GM23338 (cell line): ENCODE measurements at regions not wholly inside any gene's neighbourhood (a gene's known extent, or its start where the extent isn't known, plus 50 kb on each side); places are given as distances from the start of the nearest gene placed in this dataset.

Experiments used
- ATAC-seq: fragments of 200-7000 bp; cut with Tn5 transposase; 3 replicates; pipeline ENCODE4 v1.9.1; 2020
- DNase-seq: peaks from one replicate; pipeline ENCODE4 v3.0.0-alpha.2; 2015; ENCODE audit warnings: low spot score
- H2AFZ ChIP-seq: fragments of 200-600 bp; sonication (generic); 2 replicates; pipeline ENCODE4 v1.8.0; 2016; ENCODE audit warnings: antibody characterized with exemption, mild to moderate bottlenecking, moderate library complexity
- H3F3A ChIP-seq: fragments of 200-600 bp; sonication (generic); replicated peaks from 2 replicates; pipeline ENCODE4 v1.8.0; 2017; ENCODE audit warnings: antibody characterized with exemption, mixed run types, low read depth
- H3K27ac ChIP-seq: fragments of 200-600 bp; sonication (generic); 2 replicates; pipeline ENCODE4 v1.6.1; 2016; ENCODE audit warnings: low read depth
- H3K27me3 ChIP-seq: fragments of 200-600 bp; sonication (generic); 2 replicates; pipeline ENCODE4 v1.8.0; 2016; ENCODE audit warnings: mild to moderate bottlenecking, mixed run types, moderate library complexity; ENCODE audit not compliant: insufficient read depth
- H3K36me3 ChIP-seq: fragments of 200-600 bp; sonication (generic); 2 replicates; pipeline ENCODE4 v1.8.0; 2016; ENCODE audit warnings: mild to moderate bottlenecking; ENCODE audit not compliant: insufficient read depth
- H3K4me1 ChIP-seq: fragments of 200-600 bp; sonication (generic); 2 replicates; pipeline ENCODE4 v1.8.0; 2016; ENCODE audit warnings: mild to moderate bottlenecking, moderate library complexity; ENCODE audit not compliant: insufficient read depth
- H3K4me2 ChIP-seq: fragments of 200-600 bp; sonication (generic); 2 replicates; pipeline ENCODE4 v1.7.1; 2017; ENCODE audit warnings: mixed run types
- H3K4me3 ChIP-seq: fragments of 200-600 bp; sonication (generic); 2 replicates; pipeline ENCODE4 v1.6.1; 2016; ENCODE audit warnings: mixed run types
- H3K79me2 ChIP-seq: fragments of 200-600 bp; sonication (generic); replicated peaks from 2 replicates; pipeline ENCODE4 v1.8.0; 2017; ENCODE audit warnings: mild to moderate bottlenecking; ENCODE audit not compliant: insufficient read depth
- H3K9me2 ChIP-seq: fragments of 200-600 bp; sonication (generic); 2 replicates; pipeline ENCODE4 v1.8.0; 2017; ENCODE audit not compliant: insufficient read depth
- H4K20me1 ChIP-seq: fragments of 200-600 bp; sonication (generic); replicated peaks from 2 replicates; pipeline ENCODE4 v1.8.0; 2017; ENCODE audit warnings: mild to moderate bottlenecking; ENCODE audit not compliant: insufficient read depth
- H3K27ac Mint-ChIP-seq: 2 replicates; pipeline ENCODE4 v1.8.0; 2020; ENCODE audit warnings: inconsistent platforms, mild to moderate bottlenecking, moderate library complexity, mixed read lengths
- H3K27me3 Mint-ChIP-seq: 3 replicates; pipeline ENCODE4 v1.8.0; 2022; ENCODE audit warnings: low read depth, mild to moderate bottlenecking, moderate library complexity, mixed read lengths, inconsistent platforms; ENCODE audit not compliant: insufficient read depth, poor library complexity
- H3K36me3 Mint-ChIP-seq: 3 replicates; pipeline ENCODE4 v1.8.0; 2021; ENCODE audit warnings: low read depth, mild to moderate bottlenecking, inconsistent platforms, moderate library complexity, mixed read lengths
- H3K4me1 Mint-ChIP-seq: 3 replicates; pipeline ENCODE4 v1.8.0; 2020; ENCODE audit warnings: mild to moderate bottlenecking, inconsistent platforms, mixed read lengths
- H3K4me3 Mint-ChIP-seq: 3 replicates; pipeline ENCODE4 v1.8.0; 2021; ENCODE audit warnings: moderate library complexity, mild to moderate bottlenecking, inconsistent platforms, mixed read lengths
- H3K9me3 Mint-ChIP-seq: 3 replicates; pipeline ENCODE4 v1.8.0; 2020; ENCODE audit warnings: moderate library complexity, mild to moderate bottlenecking, inconsistent platforms, mixed read lengths
- ETS1 ChIP-seq: IDR thresholded peaks from 2 replicates; pipeline ENCODE4 v1.6.1; 2016; ENCODE audit warnings: antibody characterized with exemption
- EZH2phosphoT487 ChIP-seq: fragments of 200-600 bp; sonication (generic); IDR thresholded peaks from one replicate; pipeline ENCODE4 v1.8.1; 2018; ENCODE audit warnings: antibody characterized with exemption; ENCODE audit not compliant: unreplicated experiment
- NANOG ChIP-seq: IDR thresholded peaks from 2 replicates; pipeline ENCODE4 v1.6.1; 2016; ENCODE audit warnings: antibody characterized with exemption, borderline replicate concordance
- POLR2AphosphoS5 ChIP-seq: IDR thresholded peaks from 2 replicates; pipeline ENCODE4 v1.6.1; 2016; ENCODE audit warnings: antibody characterized with exemption, low read depth
- REST ChIP-seq: IDR thresholded peaks from one replicate; pipeline ENCODE4 v1.6.1; 2018; ENCODE audit warnings: antibody characterized with exemption; ENCODE audit not compliant: unreplicated experiment
- ZNF114 ChIP-seq: fragments of 250-450 bp; sonication (Bioruptor Pico); IDR thresholded peaks from 2 replicates; pipeline ENCODE4 v1.5.0; 2020; ENCODE audit warnings: mild to moderate bottlenecking, moderate library complexity
- ZNF331 ChIP-seq: fragments of 250-450 bp; sonication (Bioruptor Pico); IDR thresholded peaks from 2 replicates; pipeline ENCODE4 v1.5.0; 2020; ENCODE audit warnings: low read depth, mild to moderate bottlenecking, moderate library complexity
- ZNF462 ChIP-seq: fragments of 250-450 bp; sonication (Bioruptor Pico); IDR thresholded peaks from 2 replicates; pipeline ENCODE4 v1.5.0; 2020; ENCODE audit warnings: mild to moderate bottlenecking, moderate library complexity

GRCh38 chr10:52623761-52624160 is 148.8 kb downstream of the MBL2 start (continued):
- TF ChIP-seq ZNF462 (CRISPR knock-in tag), result no peak
- no peak for TF ChIP-seq EZH2phosphoT487

- Mint-ChIP-seq H3K36me3 (no peaks in the 10 kb centered on the region), H3K27ac (no peak overlapping the region)
- H3K4me3 ChIP-seq, result no peak overlapping the region
Measured at GRCh38 chr10:52627279-52627678, 145.3 kb downstream of the MBL2 start.

GRCh38 chr10:52631146-52631545 is 141.4 kb downstream of the MBL2 start:
- Histone ChIP-seq H3K4me3 (no peak overlapping the region), H3F3A (no peaks in the 10 kb centered on the region), H3K27ac (no peak overlapping the region), H3K9me2 (no peaks in the 10 kb centered on the region), H3K4me1 (no peaks in the 10 kb centered on the region), H4K20me1 (no peaks in the 10 kb centered on the region), H2AFZ (no peak overlapping the region), H3K4me2 (no peak overlapping the region), H3K36me3 (no peaks in the 10 kb centered on the region), H3K79me2 (no peaks in the 10 kb centered on the region), H3K27me3 (no peaks in the 10 kb centered on the region)
- DNase-seq (no peak), ATAC-seq (no peak)
- Mint-ChIP-seq H3K27ac (no peak overlapping the region), H3K9me3 (no peaks in the 10 kb centered on the region), H3K36me3 (no peaks in the 10 kb centered on the region), H3K4me3 (no peak overlapping the region), H3K4me1 (peaks cover 8% of the 10 kb centered on the region; the same call in 2 of the 3 replicates), H3K27me3 (no peaks in the 10 kb centered on the region)
- TF ChIP-seq ETS1, result no peak
- no peak for TF ChIP-seq ZNF331 (CRISPR knock-in tag)
- no peak for TF ChIP-seq ZNF114 (CRISPR knock-in tag)
- no peak for TF ChIP-seq POLR2AphosphoS5
- TF ChIP-seq REST, result no peak

More at GRCh38 chr10:52627279-52627678, 145.3 kb downstream of the MBL2 start:
- Histone ChIP-seq H3F3A (no peaks in the 10 kb centered on the region), H3K27me3 (no peaks in the 10 kb centered on the region), H2AFZ (no peak overlapping the region; the same call in 1 of the 2 replicates), H3K9me2 (no peaks in the 10 kb centered on the region), H3K4me1 (no peaks in the 10 kb centered on the region), H3K79me2 (no peaks in the 10 kb centered on the region), H3K36me3 (no peaks in the 10 kb centered on the region), H3K27ac (no peak overlapping the region), H4K20me1 (no peaks in the 10 kb centered on the region), H3K4me2 (no peak overlapping the region)
- DNase-seq, result no peak
- no peak for TF ChIP-seq EZH2phosphoT487
- no peak for TF ChIP-seq NANOG
- no peak for TF ChIP-seq POLR2AphosphoS5
- Mint-ChIP-seq H3K4me1 (peaks cover 1% of the 10 kb centered on the region; the same call in 2 of the 3 replicates), H3K4me3 (no peak overlapping the region), H3K9me3 (no peaks in the 10 kb centered on the region), H3K27me3 (no peaks in the 10 kb centered on the region)
- no peak for ATAC-seq
